Endothelial cell of umbilical vein (primary cell): ENCODE measurements at regions not wholly inside any gene's neighbourhood (a gene's known extent, or its start where the extent isn't known, plus 50 kb on each side); places are given as distances from the start of the nearest gene placed in this dataset.

Source experiments
- BruUV-seq: library from RNA; stranded (reverse); fragments of 400-500 nt; replicated peaks from 2 replicates; lab custom pipeline; 2021; lab: Mats Ljungman, UMichigan
- CTCF ChIA-PET: fragments of 300-600, 350-600 bp; sonication (Branson Sonifier 250); formaldehyde crosslinking; loops from one replicate; lab custom pipeline; 2021; ENCODE audit warnings: antibody characterized with exemption, inconsistent platforms; lab: Charles Lee
- POLR2A ChIA-PET: fragments of 300-600, 350-600 bp; sonication (Branson Sonifier 250); formaldehyde crosslinking; loops from one replicate; lab custom pipeline; 2021; ENCODE audit warnings: antibody characterized with exemption, inconsistent platforms; lab: Charles Lee
- DNase-seq: peaks from one replicate; pipeline ENCODE4 v3.0.0-alpha.2; 2011; ENCODE audit warnings: low read depth, low spot score
- FAIRE-seq: peaks from 2 replicates; lab custom pipeline; 2011; peaks lifted over from hg19 to GRCh38; lab: Jason Lieb, UNC
- H2AFZ ChIP-seq: 2 replicates; pipeline ENCODE4 v1.6.0; 2012; ENCODE audit warnings: low read depth, low read length, control low read depth, inconsistent platforms
- H3K27ac ChIP-seq: 2 replicates; pipeline ENCODE4 v1.5.1; 2011; ENCODE audit warnings: low read depth, mild to moderate bottlenecking, control low read depth, low read length, moderate library complexity; ENCODE audit not compliant: insufficient read depth
- H3K27me3 ChIP-seq, 2 experiments: 2 replicates each; pipeline versions ENCODE4 v1.6.0 to v1.6.1; 2011; ENCODE audit warnings: low read length in 2 of 2, mixed read lengths in 1 of 2; ENCODE audit not compliant: control insufficient read depth in 2 of 2, insufficient read depth in 2 of 2
- H3K36me3 ChIP-seq, 2 experiments: 2 replicates in 1 of 2; 3 replicates in 1 of 2; pipeline ENCODE4 v1.5.1; 2011; ENCODE audit warnings: low read length in 2 of 2, mild to moderate bottlenecking in 1 of 2, moderate library complexity in 1 of 2; ENCODE audit not compliant: control insufficient read depth in 2 of 2, insufficient read depth in 2 of 2; ENCODE audit errors: extremely low read depth in 1 of 2
- H3K4me1 ChIP-seq: 3 replicates; pipeline ENCODE4 v1.5.1; 2011; ENCODE audit warnings: mild to moderate bottlenecking, low read length; ENCODE audit not compliant: control insufficient read depth, insufficient read depth; ENCODE audit errors: extremely low read depth
- H3K4me2 ChIP-seq: 2 replicates; pipeline ENCODE4 v1.6.1; 2011; ENCODE audit warnings: low read length, control low read depth, mixed read lengths; ENCODE audit not compliant: insufficient read depth
- H3K4me3 ChIP-seq, 3 experiments: fragments of 200-600 bp in 1 of 3; sonication (generic), shearing (Covaris generic) in 1 of 3; replicated peaks in 1 of 3; 2 replicates each; pipeline ENCODE4 v1.5.1; 2011 to 2016; ENCODE audit warnings: control low read depth in 3 of 3, low read length in 3 of 3, mild to moderate bottlenecking in 2 of 3, inconsistent platforms in 1 of 3, low read depth in 1 of 3, moderate library complexity in 1 of 3; ENCODE audit not compliant: insufficient read depth in 1 of 3
- H3K79me2 ChIP-seq: 2 replicates; pipeline ENCODE4 v1.6.0; 2012; ENCODE audit warnings: low read length, inconsistent platforms; ENCODE audit not compliant: control insufficient read depth, insufficient read depth
- H3K9ac ChIP-seq: replicated peaks from 2 replicates; pipeline ENCODE3; 2011; ENCODE audit warnings: low read length, control low read depth; ENCODE audit not compliant: insufficient read depth; ENCODE audit errors: extremely low read depth
- H3K9me1 ChIP-seq: replicated peaks from 3 replicates; pipeline ENCODE4 v1.6.0; 2011; ENCODE audit warnings: mild to moderate bottlenecking, low read length; ENCODE audit not compliant: control insufficient read depth, insufficient read depth; ENCODE audit errors: extremely low read depth
- H3K9me3 ChIP-seq: replicated peaks from 2 replicates; pipeline ENCODE4 v1.5.1; 2012; ENCODE audit warnings: low read length, inconsistent platforms; ENCODE audit not compliant: control insufficient read depth, insufficient read depth
- H4K20me1 ChIP-seq: replicated peaks from 2 replicates; pipeline ENCODE3; 2011; ENCODE audit warnings: mild to moderate bottlenecking, low read length; ENCODE audit not compliant: control insufficient read depth, insufficient read depth; ENCODE audit errors: extremely low read depth
- CTCF ChIP-seq, 2 donors: IDR thresholded peaks; 1 replicate in 1 of 2; 2 replicates in 1 of 2; pipeline ENCODE4 v1.5.1; 2011; ENCODE audit warnings: low read length in 2 of 2, mild to moderate bottlenecking in 2 of 2, moderate library complexity in 2 of 2, control low read depth in 1 of 2, inconsistent platforms in 1 of 2, low read depth in 1 of 2; ENCODE audit not compliant: insufficient read depth in 1 of 2; ENCODE audit errors: extremely low read depth in 1 of 2
- EZH2 ChIP-seq: IDR thresholded peaks from 2 replicates; pipeline ENCODE4 v1.6.1; 2012; ENCODE audit warnings: borderline replicate concordance, low read depth, mild to moderate bottlenecking, moderate library complexity, low read length, inconsistent platforms; ENCODE audit not compliant: severe bottlenecking
- FOS ChIP-seq: IDR thresholded peaks from 2 replicates; pipeline ENCODE4 v1.6.1; 2011; ENCODE audit warnings: mild to moderate bottlenecking, low read length, moderate library complexity, borderline replicate concordance; ENCODE audit not compliant: insufficient read depth
- GATA2 ChIP-seq: IDR thresholded peaks from 2 replicates; pipeline ENCODE4 v1.7.0; 2011; ENCODE audit warnings: low read depth, mild to moderate bottlenecking, moderate library complexity, mixed read lengths, low read length; ENCODE audit not compliant: insufficient read length, insufficient read depth
- JUN ChIP-seq: IDR thresholded peaks from 2 replicates; pipeline ENCODE4 v1.6.1; 2011; ENCODE audit warnings: borderline replicate concordance, low read depth; ENCODE audit not compliant: insufficient read length, insufficient read depth
- MAX ChIP-seq: IDR thresholded peaks from 2 replicates; pipeline ENCODE4 v1.6.1; 2011; ENCODE audit not compliant: insufficient read depth, insufficient read length
- MYC ChIP-seq: IDR thresholded peaks from one replicate; pipeline ENCODE4 v1.6.1; 2011; ENCODE audit warnings: mild to moderate bottlenecking, low read depth, low read length
- POLR2A ChIP-seq: IDR thresholded peaks from 2 replicates; pipeline ENCODE4 v1.6.1; 2012; ENCODE audit warnings: low read depth, mild to moderate bottlenecking, control low read depth, low read length
- POLR2AphosphoS5 ChIP-seq: IDR thresholded peaks from 2 replicates; pipeline ENCODE4 v1.6.1; 2012; ENCODE audit warnings: low read depth, mild to moderate bottlenecking, control low read depth, low read length, moderate library complexity; ENCODE audit not compliant: insufficient read depth
- dilution Hi-C: fragments of 300-500 bp; cut with MboI; formaldehyde crosslinking; loops from one replicate; pipeline ENCODE4 v1.15.0; 2019; ENCODE audit warnings: low sequenced_read_pairs; ENCODE audit not compliant: extremely low pct_ligation_motif_present
- intact Hi-C: fragments of 100-400 bp; cut with micrococcal nuclease; formaldehyde crosslinking; loops from one replicate; pipeline ENCODE4 v1.10.0; 2022

DNA sequence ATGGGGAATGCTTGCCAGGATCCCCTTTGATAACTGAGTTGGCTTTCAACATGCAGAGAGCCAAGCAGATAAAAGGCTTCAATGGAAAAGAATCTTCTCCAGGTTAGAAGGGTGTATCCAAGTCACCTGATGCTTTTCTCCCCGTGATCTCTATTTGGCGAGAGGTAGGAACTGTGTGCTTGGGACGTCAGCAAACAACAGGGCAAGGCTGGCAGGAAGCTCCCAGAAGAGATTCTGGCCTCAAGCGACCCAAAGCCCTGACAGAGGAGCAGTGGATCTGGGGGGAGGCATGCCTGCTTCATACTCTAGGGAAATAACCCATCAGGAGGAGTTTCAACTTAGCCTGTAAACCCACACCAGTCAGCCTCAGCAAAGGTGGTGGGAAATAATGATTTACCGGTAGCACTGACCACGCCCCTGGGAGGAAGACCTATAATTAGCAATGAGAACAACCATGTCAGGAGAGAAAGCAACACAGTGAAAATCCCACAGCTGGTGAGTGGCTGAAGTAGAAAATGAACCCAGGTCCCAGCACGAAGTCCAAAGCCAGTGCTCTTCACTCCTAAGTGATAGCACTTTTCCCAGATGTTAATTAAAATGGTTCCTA lies 76.3 kb upstream of the SEC11C start:
- Histone ChIP-seq H3K27me3 (peaks cover 0 to 8% of the 10 kb centered on the region in 2 experiments), H3K9me3 (no peaks in the 10 kb centered on the region), H3K4me1 (no peaks in the 10 kb centered on the region), H3K4me2 (no peak overlapping the region), H3K79me2 (no peaks in the 10 kb centered on the region), H4K20me1 (no peaks in the 10 kb centered on the region), H2AFZ (no peak overlapping the region), H3K36me3 (no peaks in the 10 kb centered on the region), H3K9me1 (no peaks in the 10 kb centered on the region), H3K27ac (no peak overlapping the region), H3K4me3 (no peak overlapping the region), H3K9ac (no peak overlapping the region)
- TF ChIP-seq JUN (no peak), MYC (no peak), POLR2AphosphoS5 (no peak), MAX (no peak), POLR2A (no peak), GATA2 (no peak), EZH2 (no peak)
- ChIA-PET CTCF (interaction anchor here (18.8 kb wide), 1 partner anchor 288 kb away, joined by 994 read pairs; no protein-coding TSS in a partner anchor), POLR2A (no interaction called here)
- no peak for FAIRE-seq
- intact Hi-C loops (no loop called here), dilution Hi-C loops (loop anchor here (25.0 kb wide), 1 partner anchor 276 kb away; no protein-coding TSS in a partner anchor)
- no TSS peak for BruUV-seq
- DNase-seq, result no peak

DNA sequence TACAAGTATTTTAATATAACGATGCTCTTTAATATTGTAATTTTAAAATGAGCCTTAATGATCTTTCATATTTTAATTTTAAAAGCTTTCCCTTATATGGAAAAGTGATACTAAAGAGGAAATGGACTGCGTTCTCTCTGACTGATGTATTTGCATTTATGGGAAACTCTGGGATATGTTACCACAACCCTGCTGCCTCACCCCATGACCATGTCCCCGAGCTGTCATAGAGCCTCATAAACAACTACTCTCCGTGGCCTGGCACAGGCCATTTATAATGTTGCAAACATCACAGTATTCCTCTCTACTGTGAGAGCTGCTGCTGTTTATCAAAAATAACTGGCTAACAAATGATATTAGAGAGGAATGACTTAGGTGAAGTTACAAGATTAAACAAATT lies 75.8 kb upstream of the SEC11C start:
- POLR2A ChIA-PET, result no interaction called here
- no peak overlapping the region for H3K4me2 ChIP-seq
- H3K9me3 ChIP-seq, result no peaks in the 10 kb centered on the region
- H2AFZ ChIP-seq, result no peak overlapping the region
- BruUV-seq, result no TSS peak
- H4K20me1 ChIP-seq, result no peaks in the 10 kb centered on the region
- TF ChIP-seq EZH2 (no peak), FOS (no peak), CTCF (IDR thresholded peaks at IDR 0.05; ENCODE audit: extremely low read depth in 1 of 2, insufficient read depth in 1 of 2, low read depth in 1 of 2, low read length in 2 of 2) (no peak), POLR2A (no peak), GATA2 (no peak)
- no peaks in the 10 kb centered on the region for H3K9me1 ChIP-seq
- H3K9ac ChIP-seq, result no peak overlapping the region
- dilution Hi-C loops (loop anchor here (25.0 kb wide), 1 partner anchor 277 kb away; no protein-coding TSS in a partner anchor), intact Hi-C loops (no loop called here)
- no peak overlapping the region for H3K27ac ChIP-seq
- no peak for DNase-seq
- H3K79me2 ChIP-seq, result no peaks in the 10 kb centered on the region
- no peak overlapping the region for H3K4me3 ChIP-seq
- CTCF ChIA-PET, result interaction anchor here (18.8 kb wide), 1 partner anchor 289 kb away, joined by 994 read pairs; no protein-coding TSS in a partner anchor
- no peak for FAIRE-seq
- H3K36me3 ChIP-seq, result no peaks in the 10 kb centered on the region
- peaks cover 0 to 8% of the 10 kb centered on the region in 2 experiments for H3K27me3 ChIP-seq
- no peaks in the 10 kb centered on the region for H3K4me1 ChIP-seq
